HG03097 (cell line): ENCODE measurements at regions not wholly inside any gene's neighbourhood (a gene's known extent, or its start where the extent isn't known, plus 50 kb on each side); places are given as distances from the start of the nearest gene placed in this dataset.

Source experiments
- ATAC-seq: cut with Tn5 transposase; IDR thresholded peaks from one replicate; pipeline ENCODE4 v1.9.1; 2021; ENCODE audit not compliant: unreplicated experiment, low FRiP score

- no peak for ATAC-seq
Observed at GRCh38 chr15:96514607-96515285, 184.2 kb downstream of the NR2F2 start.

- no peak for ATAC-seq
Observed at GRCh38 chr15:96515371-96515770, 184.9 kb downstream of the NR2F2 start.

GRCh38 chr15:96521386-96521785, 190.9 kb downstream of the NR2F2 start:
- no peak for ATAC-seq

GRCh38 chr15:96524676-96525417, 194.3 kb downstream of the NR2F2 start:
- ATAC-seq: no peak

GRCh38 chr15:96535148-96535547, 204.6 kb downstream of the NR2F2 start:
- no peak for ATAC-seq

- ATAC-seq: no peak
Observed at GRCh38 chr15:96538491-96538890, 208.0 kb downstream of the NR2F2 start.

GRCh38 chr15:96540283-96540682, 209.8 kb downstream of the NR2F2 start:
- no peak for ATAC-seq

GRCh38 chr15:96542130-96542770, 211.8 kb downstream of the NR2F2 start:
- ATAC-seq: no peak

GRCh38 chr15:96544162-96544756, 213.8 kb downstream of the NR2F2 start:
- no peak for ATAC-seq

GRCh38 chr15:96549136-96549535, 218.6 kb downstream of the NR2F2 start:
- no peak for ATAC-seq

GRCh38 chr15:96551196-96551595, 220.7 kb downstream of the NR2F2 start:
- ATAC-seq: no peak

GRCh38 chr15:96551722-96552121, 221.2 kb downstream of the NR2F2 start:
- ATAC-seq: no peak

GRCh38 chr15:96553006-96553405, 222.5 kb downstream of the NR2F2 start:
- ATAC-seq: no peak

- ATAC-seq: no peak
Observed at GRCh38 chr15:96553451-96553850, 223.0 kb downstream of the NR2F2 start.

GRCh38 chr15:96553931-96554330, 223.4 kb downstream of the NR2F2 start:
- ATAC-seq: no peak

GRCh38 chr15:96554541-96554940, 224.0 kb downstream of the NR2F2 start:
- ATAC-seq: no peak

GRCh38 chr15:96559087-96559486, 228.6 kb downstream of the NR2F2 start:
- ATAC-seq: no peak

GRCh38 chr15:96559631-96560030, 229.1 kb downstream of the NR2F2 start:
- no peak for ATAC-seq

- no peak for ATAC-seq
Observed at GRCh38 chr15:96560246-96560895, 229.9 kb downstream of the NR2F2 start.

GRCh38 chr15:96561593-96561992, 231.1 kb downstream of the NR2F2 start:
- no peak for ATAC-seq

GRCh38 chr15:96564546-96564945, 234.0 kb downstream of the NR2F2 start:
- no peak for ATAC-seq
